ENCODE measurements at regions not wholly inside any gene's neighbourhood (a gene's known extent, or its start where the extent isn't known, plus 50 kb on each side); places are given as distances from the start of the nearest gene placed in this dataset.
A peak's percentile ranks its signal among the peaks of the same experiment; 100 is the strongest.

DNA sequence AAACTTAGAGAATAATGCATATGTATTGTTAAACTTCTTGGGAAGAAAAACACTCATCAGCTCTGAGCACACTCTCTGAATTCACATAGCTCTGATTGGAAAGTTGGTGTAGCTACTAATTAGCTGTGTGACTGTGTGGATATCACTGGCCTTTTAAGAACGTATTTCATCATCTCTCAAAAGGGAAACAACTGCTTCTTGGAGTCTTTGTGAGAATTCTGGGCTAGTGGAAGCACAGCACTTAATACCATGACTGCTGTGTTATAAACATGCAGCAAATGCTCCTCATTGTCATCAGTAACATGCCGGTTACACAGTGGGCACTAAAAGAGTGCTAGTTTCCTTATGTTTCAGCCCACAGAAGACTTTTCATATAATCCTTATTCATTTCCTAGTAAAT is 220.9 kb upstream of the CSNK1A1L start:
- in situ Hi-C loops (cut with HindIII; ENCODE audit: low sequenced_read_pairs): no loop called here
- H3K4me3 ChIP-seq (ENCODE audit: low read depth, low read length): no peak overlapping the region
- TF ChIP-seq, protein P1, sequence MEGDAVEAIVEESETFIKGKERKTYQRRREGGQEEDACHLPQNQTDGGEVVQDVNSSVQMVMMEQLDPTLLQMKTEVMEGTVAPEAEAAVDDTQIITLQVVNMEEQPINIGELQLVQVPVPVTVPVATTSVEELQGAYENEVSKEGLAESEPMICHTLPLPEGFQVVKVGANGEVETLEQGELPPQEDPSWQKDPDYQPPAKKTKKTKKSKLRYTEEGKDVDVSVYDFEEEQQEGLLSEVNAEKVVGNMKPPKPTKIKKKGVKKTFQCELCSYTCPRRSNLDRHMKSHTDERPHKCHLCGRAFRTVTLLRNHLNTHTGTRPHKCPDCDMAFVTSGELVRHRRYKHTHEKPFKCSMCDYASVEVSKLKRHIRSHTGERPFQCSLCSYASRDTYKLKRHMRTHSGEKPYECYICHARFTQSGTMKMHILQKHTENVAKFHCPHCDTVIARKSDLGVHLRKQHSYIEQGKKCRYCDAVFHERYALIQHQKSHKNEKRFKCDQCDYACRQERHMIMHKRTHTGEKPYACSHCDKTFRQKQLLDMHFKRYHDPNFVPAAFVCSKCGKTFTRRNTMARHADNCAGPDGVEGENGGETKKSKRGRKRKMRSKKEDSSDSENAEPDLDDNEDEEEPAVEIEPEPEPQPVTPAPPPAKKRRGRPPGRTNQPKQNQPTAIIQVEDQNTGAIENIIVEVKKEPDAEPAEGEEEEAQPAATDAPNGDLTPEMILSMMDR (IDR thresholded peaks at IDR 0.05; ENCODE audit: low read depth, low read length): no peak
- no peak for DNase-seq (ENCODE audit: low read depth, low spot score)

DNA sequence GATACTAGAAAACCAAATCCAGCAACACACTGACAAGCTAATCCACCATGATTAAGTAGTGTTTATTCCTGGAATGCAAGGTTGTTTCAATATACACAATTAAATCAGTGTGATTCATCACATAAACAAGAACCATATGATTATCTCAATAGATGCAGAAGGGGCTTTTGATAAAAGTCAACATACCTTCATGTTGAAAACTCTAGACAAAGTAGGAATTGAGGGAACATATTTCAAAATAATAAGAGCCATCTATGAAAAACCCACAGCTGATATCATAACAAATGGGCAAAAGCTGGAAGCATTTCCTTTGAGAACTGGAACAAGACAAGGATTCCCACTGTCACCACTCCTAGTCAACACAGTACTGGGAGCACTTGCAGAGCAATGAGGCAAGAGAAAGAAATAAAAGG is 213.6 kb upstream of the CSNK1A1L start:
- in situ Hi-C loops (cut with HindIII; ENCODE audit: low sequenced_read_pairs): no loop called here

DNA sequence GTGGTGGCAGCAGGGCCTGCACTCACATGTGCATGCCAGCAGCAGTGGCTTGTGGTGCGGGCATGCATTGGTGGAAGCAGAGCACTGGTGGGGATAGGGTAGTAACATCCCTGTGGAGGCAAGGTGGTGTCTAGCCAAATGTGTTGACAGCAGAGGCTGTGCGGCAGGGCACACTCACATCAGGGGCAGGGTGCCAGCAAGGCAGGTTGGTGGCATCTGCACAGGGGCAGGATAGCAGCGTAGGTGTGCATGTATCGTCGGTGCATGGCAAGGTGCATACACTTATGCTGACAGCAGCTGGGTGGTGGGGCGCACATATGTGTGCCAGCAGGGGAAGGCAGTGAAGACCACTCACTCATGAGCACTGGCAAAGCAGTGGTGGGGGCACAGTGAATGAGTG is 211.5 kb upstream of the CSNK1A1L start:
- in situ Hi-C loops (cut with HindIII; ENCODE audit: low sequenced_read_pairs): no loop called here
- DNase-seq (ENCODE audit: low read depth, low spot score): no peak
- TF ChIP-seq, protein P1 (IDR thresholded peaks at IDR 0.05; ENCODE audit: low read depth, low read length): no peak
- no peak overlapping the region for H3K4me3 ChIP-seq (ENCODE audit: low read depth, low read length)

More for the DNA sequence above, 213.6 kb upstream of the CSNK1A1L start:
- no peak overlapping the region for H3K4me3 ChIP-seq (ENCODE audit: low read depth, low read length)
- DNase-seq (ENCODE audit: low read depth, low spot score): no peak
- TF ChIP-seq, protein P1 (IDR thresholded peaks at IDR 0.05; ENCODE audit: low read depth, low read length): no peak

DNA sequence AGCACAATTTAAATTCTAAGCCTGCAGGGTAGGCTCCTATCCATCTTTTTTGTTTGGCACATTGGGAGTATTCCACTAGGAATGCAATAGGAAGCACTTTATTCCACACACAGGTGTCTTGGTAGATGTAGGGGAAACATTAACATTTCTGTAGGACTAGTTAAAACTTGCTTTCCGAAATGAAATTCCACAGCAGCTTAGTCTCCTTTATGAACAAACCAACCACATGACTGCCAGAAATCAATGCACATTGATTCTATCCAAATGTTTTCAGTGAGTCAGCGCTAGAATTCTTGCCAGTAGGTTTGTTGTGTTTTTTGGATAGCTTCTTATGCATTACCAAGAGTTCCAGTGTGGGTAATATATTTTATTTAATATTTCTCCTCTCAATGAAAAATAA is 207.9 kb upstream of the CSNK1A1L start:
- in situ Hi-C loops (cut with HindIII; ENCODE audit: low sequenced_read_pairs): no loop called here
- H3K4me3 ChIP-seq (ENCODE audit: low read depth, low read length): no peak overlapping the region
- DNase-seq (ENCODE audit: low read depth, low spot score): peak; percentile 91
- TF ChIP-seq, protein P1 (IDR thresholded peaks at IDR 0.05; ENCODE audit: low read depth, low read length): no peak

DNA sequence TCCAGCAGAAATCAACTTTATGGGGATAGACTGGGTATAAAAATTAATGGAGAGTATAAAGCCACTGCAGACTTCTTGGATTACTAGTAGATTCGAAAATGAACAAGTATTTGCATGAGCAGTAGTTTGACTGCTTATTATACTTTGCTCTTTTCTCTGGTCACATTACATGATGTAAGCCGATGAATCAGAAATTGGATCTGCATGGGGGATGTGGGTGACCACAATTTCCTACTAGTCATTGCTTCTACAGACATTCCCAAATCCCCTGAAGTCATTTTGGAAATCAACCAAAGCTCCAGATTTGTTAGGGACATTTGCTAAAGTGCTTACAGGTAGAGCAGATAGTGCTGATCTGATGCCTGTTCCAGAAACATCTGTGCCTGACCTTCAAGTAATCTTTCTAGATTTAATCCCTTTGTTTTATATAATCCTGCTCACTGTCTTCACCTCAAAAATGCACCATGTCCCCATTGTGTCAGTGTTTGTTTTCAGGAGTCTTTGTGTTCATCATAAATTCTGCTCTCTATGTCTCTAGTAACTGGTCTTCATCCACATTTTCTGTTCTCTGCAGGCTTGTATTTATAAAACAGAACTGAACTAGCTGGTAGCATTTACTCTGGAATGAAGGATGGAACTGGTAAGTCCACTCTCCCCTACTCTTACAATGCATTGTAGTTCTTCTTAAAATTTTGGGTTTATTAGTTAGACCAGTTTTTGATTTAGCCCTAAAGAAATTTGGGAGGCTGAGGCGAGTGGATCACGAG is 201.5 kb upstream of the CSNK1A1L start:
- TF ChIP-seq, protein P1 (IDR thresholded peaks at IDR 0.05; ENCODE audit: low read depth, low read length): no peak
- in situ Hi-C loops (cut with HindIII; ENCODE audit: low sequenced_read_pairs): no loop called here

DNA sequence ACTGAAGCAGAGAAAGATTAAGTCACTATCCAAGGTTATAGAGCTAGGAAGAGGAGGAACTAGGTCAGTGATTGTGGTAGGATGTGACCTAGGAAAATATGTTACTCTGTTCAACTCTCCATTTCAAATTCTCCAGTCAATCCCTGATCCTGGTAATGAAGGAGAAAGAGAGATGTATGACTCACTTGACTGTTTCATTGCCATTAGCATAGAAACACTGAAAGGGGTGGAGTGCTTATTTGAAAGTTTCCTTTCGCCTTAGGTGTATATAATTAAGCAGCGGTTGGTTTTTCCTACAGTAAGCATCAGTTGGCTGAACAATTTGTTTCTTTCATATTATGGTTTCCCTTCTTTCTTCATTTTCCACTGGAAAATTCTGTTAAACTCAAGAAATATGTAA is 198.1 kb upstream of the CSNK1A1L start:
- TF ChIP-seq, protein P1 (IDR thresholded peaks at IDR 0.05; ENCODE audit: low read depth, low read length): no peak
- DNase-seq (ENCODE audit: low read depth, low spot score): no peak
- in situ Hi-C loops (cut with HindIII; ENCODE audit: low sequenced_read_pairs): no loop called here
- H3K4me3 ChIP-seq (ENCODE audit: low read depth, low read length): no peak overlapping the region

More for the DNA sequence above, 201.5 kb upstream of the CSNK1A1L start:
- H3K4me3 ChIP-seq (ENCODE audit: low read depth, low read length): no peak overlapping the region
- peak; percentile 98 for DNase-seq (ENCODE audit: low read depth, low spot score)
